LHCN-M2 (cell line): ENCODE measurements at regions not wholly inside any gene's neighbourhood (a gene's known extent, or its start where the extent isn't known, plus 50 kb on each side); places are given as distances from the start of the nearest gene placed in this dataset.

Experiments
- DNase-seq: peaks from one replicate; pipeline ENCODE4 v3.0.0-alpha.2; 2012; ENCODE audit warnings: low read depth

DNA sequence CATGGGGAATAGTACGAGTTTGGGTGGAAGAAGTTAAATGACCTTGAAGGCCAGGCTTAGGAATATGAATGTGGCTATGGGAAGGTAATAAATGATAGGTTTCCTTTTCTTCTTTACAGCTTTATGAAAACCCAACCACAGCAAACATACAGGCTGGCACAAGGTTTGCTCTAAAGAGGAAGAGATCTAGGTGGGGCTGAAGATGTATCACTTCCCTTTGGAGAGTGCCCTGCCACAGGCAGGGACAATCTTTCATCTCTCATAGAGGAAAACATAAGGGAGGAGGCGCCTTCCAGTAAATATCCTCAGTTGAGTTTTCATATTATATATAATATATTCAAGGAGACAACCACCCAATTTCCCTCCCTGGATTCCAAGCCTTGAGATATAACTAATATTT is 72.9 kb upstream of the FRMD6 start:
- no peak for DNase-seq

DNA sequence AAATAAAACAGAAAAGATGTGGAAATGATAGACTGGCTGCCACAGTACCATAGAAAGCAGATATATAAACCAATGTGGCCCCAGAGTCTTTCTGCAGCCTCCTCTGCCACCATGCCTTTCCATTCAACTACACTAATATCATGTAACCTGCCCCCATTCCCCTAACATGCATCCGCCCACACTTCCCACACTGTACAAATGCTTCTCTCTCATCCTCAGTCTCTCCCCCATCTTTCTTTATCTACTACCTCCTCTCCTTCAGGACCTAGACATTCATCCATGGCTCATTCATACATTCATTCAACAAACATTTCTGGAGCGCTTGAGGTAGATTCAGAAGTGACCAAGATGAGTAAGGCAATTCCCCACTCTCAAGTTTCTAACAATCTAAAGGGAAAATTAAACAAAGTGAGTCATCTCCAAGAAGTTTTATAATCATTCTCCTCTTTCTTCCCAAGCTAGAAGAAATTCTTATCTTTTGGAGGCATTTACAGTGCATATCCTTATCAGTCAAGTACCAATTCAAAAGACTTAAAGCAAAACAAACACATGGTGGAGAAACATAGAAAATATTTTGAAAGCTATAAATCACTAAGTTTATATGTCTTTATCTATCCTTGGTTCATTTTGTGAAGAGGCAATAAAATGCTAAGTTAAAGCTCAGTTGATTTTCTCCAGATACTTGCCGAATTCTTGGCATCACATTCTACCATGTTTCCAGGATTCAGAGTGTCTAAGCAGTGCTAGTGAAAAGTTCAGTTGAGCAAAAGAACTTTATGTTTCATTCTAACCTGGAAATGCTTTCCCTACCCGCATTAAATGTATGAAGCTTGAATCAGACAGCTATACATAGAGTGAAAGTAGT is 70.5 kb upstream of the FRMD6 start:
- peak; percentile 69 for DNase-seq

DNA sequence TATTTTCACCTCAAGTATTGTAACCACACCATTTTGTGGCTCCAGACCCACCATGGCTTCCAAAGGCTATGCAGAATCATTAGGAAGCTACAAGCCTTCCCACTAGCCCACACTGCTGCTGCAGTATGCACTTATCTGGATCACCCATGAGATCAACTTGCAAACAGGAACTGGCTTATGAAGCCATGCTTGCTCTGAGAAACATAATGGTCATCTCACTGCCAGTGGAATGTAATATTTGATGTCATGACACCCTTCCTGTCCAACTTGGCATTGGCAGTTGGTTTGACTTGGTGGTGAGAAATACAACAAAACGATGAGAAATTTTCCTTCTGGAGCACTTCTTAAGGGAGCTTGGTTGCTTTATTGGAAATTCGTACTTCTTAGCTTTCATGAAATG is 69.3 kb upstream of the FRMD6 start:
- DNase-seq: no peak

DNA sequence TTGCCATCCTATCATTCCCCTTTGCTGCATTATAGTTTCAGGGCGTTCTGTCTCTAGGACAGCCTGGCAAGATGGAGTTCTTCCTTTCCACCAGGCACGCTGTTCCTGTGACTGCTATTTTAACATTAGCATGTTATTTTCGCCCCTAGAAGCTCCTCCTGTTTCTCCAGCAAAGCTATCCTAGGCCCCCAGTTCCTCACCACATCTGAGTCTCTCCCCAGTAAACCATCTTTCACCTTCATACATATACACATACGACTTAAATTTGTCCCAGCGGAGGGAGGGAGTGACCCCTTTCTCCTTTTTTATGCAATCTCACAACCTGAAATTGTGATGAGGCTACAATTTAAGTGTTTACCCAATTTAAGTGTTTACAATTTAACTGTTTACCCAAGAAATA is 66.7 kb upstream of the FRMD6 start:
- no peak for DNase-seq

DNA sequence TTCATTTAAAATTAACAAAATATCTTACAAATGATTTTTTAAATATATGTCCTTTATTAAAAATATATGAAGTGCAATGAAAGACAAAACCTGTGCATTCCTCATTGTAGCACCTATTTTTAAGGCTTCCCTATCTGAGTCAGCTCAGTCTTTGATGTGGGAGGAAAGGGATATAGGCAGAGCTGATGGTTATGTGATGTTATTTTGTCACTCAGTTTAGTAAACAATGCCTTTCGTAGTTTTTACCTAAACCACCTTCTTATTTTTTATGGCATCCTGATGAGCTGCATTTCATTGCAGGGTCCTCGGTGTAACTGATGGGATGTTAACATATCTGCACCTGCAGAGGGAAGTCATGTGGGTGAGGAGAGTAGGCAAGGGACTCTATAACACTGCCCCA is 58.9 kb upstream of the FRMD6 start:
- no peak for DNase-seq

DNA sequence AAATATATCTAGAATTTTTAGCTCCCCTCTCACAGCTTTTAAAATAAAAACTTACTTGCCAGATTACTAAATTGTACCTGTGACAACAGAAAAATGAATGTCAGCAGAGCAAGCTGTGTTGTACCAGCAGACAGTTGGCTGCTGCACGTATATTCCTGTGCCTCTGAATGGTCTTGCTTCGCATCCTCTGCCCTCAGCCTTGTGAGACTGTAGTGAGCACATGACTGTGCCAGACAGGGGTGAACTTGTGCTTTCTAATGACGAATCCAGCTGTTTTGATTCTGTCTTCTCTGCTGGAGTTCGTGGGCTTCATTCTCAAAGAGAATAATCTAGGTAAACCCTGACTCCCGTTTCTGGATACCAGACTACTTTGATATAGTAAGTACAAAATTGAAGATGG is 58.3 kb upstream of the FRMD6 start:
- peak; percentile 58 for DNase-seq

DNA sequence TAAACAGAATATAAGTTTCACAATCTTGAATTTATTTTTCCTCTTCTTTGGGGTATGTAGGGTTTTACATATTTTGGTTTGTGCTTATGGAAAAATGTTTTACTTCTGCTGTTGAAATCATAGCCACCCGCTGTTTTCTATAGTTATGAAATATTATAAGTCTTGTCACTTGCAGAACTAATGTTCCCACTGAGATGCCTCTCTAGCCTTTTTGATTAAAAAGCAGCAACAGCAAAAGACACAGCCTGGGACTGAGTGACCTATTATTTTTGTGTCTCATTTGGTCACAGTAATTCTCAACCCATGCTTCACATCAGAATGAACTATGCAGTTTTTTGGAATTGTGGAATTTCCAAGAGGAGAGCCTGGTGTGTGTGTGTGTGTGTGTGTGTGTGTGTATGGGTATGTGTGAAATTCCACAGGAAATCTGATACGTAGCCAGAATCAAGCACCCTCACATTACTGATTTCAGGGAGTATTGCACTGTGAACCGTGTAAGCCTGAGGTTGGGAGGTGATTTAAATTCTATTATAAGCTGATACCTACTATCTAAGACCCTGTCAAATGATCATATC is 55.7 kb upstream of the FRMD6 start:
- DNase-seq: no peak

DNA sequence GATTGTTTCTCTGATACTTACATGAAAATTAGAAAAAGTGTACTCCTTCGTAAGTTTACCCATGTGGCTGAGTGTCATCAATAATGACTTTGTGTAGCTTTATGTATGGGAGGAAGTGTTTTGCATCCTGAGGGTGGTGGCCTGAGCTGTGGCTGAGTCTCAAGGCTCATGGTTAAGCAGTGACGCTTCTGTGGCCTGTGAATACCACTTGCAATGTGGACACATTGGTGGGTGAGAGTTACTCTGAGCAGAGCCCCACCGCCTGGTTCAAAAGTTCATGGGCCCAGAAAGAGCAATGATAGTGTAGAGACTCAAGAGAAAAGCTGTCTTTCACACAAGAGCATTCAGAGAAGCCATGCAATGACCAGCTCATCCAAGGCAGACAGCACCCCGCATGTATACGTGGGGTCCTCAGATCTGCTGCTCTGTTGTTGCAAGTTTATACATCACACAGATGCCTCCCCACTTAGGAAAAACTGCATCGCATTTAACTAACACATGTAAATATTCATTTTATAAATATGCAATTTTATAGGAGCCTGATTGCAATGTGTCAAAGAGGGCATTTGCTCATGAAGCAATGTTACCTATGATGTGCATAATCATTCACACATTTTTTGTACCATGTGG is 55.1 kb upstream of the FRMD6 start:
- DNase-seq: no peak

DNA sequence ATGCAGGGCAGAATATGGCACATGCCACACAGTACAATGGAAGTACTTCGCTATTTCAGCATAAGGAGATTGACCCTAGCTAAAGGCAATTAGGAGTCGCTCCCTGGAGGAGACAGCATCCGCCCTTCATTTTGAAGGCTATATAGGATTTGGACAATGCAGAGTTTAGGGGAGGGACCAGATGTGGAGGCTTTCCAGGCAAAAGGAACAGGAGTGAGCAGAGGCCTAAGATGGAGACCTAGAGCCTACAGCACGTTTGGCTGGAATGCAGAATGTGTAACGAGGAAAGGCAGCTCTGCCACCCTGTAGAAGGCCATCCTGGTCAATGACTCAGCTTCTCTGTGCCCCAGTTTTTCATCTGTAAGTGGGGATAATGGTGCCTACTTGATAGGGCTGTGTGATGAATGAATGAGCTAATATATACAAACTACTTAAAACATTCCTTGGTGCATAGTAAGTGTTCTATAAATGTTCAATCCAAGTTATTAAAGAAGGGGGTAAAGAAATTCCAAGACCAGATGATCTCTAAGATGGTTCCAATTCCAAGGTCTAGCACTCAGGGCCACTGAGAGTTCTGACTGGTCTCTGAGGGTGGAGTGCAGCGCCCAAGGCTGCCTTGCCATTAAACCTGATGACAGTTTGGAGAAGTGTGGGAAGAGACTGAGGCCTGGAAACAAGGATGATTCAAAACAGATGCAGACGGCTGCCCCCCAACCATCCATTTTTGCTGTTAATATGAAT is 54.3 kb upstream of the FRMD6 start:
- no peak for DNase-seq

DNA sequence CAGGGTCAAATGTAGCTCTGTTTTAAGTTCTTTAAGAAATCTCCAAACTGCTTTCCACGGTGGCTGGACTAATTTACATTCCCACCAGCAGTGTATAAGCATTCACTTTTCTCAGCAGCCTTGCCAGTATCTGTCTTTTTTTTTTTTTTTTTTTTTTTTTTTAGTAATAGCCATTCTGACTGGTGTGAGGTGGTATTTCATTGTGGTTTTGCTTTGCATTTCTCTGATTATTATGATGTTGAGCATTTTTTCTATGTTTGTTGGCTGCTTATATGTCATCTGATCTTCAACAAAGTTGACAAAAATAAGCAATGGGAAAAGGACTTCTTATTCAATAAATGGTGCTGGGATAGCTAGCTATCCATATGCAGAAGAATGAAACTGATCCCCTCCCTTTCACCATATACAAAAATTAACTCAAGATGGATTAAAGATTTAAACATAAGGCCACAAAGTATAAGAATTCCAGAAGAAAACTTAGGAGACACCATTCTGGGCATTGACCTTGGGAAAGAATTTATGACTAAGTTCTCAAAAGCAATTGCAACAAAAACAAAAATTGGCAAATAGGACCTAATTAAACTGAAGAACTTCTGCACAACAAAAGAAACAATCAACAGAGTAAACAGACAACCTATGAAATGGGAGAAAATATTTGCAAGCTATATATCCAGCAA is 52.6 kb upstream of the FRMD6 start:
- DNase-seq: peak; percentile 76

DNA sequence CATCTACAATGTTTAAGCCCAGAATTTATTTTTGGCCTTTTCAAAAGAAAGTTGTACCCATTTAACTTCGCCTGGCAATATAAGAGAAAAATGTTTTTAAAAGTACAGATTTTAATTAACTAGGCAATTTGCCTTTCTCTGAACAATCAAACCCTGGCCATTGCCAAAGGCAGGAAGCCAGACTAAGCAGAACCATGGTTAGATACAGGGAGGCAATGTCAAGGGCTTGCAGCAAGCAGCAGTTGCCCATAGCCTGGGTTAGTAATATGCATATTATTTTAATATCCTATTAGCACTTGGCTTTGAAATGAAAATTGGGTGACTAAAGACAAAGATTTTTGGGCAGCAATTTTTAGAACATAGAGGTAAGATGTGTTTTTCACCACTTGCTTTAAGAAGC is 51.1 kb upstream of the FRMD6 start:
- no peak for DNase-seq
